ENCODE measurements at regions not wholly inside any gene's neighbourhood (a gene's known extent, or its start where the extent isn't known, plus 50 kb on each side); places are given as distances from the start of the nearest gene placed in this dataset.

DNA sequence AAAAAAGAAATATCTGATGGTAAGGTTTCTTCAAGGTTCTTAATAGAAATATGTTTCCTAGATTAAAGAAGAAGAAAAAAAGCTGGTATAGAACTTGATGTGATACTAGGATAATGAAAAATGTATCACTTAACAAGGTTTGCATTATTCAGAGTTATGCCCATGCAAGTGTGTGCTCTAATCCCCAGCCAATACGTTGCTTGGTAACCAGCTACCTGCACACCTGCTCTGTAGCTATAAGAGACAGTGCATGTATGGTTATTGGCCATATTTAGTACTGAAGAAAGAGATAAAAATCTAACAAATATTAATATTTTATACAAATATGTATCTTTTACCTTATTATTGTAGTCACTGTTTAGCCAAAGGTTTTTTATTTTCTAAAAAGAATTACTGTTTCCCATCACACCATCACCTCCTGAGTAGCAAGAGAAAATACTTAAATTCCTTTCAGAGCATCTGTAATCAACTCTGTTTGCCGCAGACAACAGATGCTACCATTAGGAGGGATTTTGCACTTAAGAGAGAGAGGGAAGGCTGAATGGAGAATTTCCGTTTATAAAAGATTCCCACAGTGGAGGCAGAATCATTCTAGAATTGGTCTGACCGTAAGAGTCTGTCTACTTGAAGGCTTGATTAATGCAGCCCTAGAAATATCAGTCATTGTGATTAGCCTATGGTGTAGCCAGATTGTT is 115.6 kb downstream of the NEDD1 start:
- FAIRE-seq (no peak), DNase-seq (ENCODE audit: low read depth, low spot score) (no peak)
- Histone ChIP-seq H3K4me1 (ENCODE audit: control insufficient read depth, extremely low read depth, insufficient read depth, low read length) (no peaks in the 10 kb centered on the region), H3K4me2 (ENCODE audit: insufficient read depth, low read length) (no peak overlapping the region), H4K20me1 (replicated peaks; ENCODE audit: control insufficient read depth, extremely low read depth, insufficient read depth, low read length) (no peaks in the 10 kb centered on the region), H3K27me3 (ENCODE audit: control insufficient read depth in 2 of 2, insufficient read depth in 2 of 2, low read length in 2 of 2) (peaks cover 0 to 2% of the 10 kb centered on the region in 2 experiments), H3K9ac (replicated peaks; ENCODE audit: extremely low read depth, insufficient read depth, low read length) (no peak overlapping the region), H3K9me1 (replicated peaks; ENCODE audit: control insufficient read depth, extremely low read depth, insufficient read depth, low read length) (no peaks in the 10 kb centered on the region), H3K4me3 (replicated peaks in 1 of 3; ENCODE audit: insufficient read depth in 1 of 3, low read depth in 1 of 3, low read length in 3 of 3) (no peak overlapping the region), H3K79me2 (ENCODE audit: control insufficient read depth, insufficient read depth, low read length) (no peaks in the 10 kb centered on the region), H2AFZ (ENCODE audit: low read depth, low read length) (no peak overlapping the region), H3K9me3 (replicated peaks; ENCODE audit: control insufficient read depth, insufficient read depth, low read length) (no peaks in the 10 kb centered on the region), H3K27ac (ENCODE audit: insufficient read depth, low read depth, low read length) (no peak overlapping the region), H3K36me3 (ENCODE audit: control insufficient read depth in 2 of 2, extremely low read depth in 1 of 2, insufficient read depth in 2 of 2, low read length in 2 of 2) (no peaks in the 10 kb centered on the region)
- dilution Hi-C loops (cut with MboI; ENCODE audit: extremely low pct_ligation_motif_present, low sequenced_read_pairs) = no loop called here
- no TSS peak for BruUV-seq (replicated peaks)
- ChIA-PET POLR2A (no interaction called here), CTCF (interaction anchor here (1.3 kb wide), 1 partner anchor 35 kb away, joined by 3 read pairs; no protein-coding TSS in a partner anchor)
- intact Hi-C loops (cut with micrococcal nuclease) = no loop called here
- TF ChIP-seq, protein P1, sequence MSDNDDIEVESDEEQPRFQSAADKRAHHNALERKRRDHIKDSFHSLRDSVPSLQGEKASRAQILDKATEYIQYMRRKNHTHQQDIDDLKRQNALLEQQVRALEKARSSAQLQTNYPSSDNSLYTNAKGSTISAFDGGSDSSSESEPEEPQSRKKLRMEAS (IDR thresholded peaks at IDR 0.05; ENCODE audit: insufficient read depth, insufficient read length) = no peak

DNA sequence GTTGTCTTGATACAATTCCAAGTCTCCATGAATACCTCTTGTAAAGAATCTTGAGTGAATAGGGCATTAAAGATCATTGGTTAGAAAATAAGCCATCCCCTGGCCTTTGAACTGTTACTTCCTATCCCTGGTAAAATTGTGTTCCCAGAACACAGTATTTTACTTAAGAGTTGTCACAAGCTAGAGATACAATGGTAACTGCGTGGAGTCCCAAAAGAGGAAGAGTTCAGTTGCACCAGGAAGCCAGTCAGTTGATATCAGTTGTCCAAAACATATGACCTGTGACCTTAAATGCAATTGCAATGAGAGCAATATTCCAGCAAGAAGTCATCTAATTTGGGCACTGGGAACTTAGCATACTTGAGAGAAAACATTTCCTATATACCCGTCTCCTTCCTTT is 117.3 kb downstream of the NEDD1 start:
- H3K36me3 ChIP-seq (ENCODE audit: control insufficient read depth in 2 of 2, extremely low read depth in 1 of 2, insufficient read depth in 2 of 2, low read length in 2 of 2) = no peaks in the 10 kb centered on the region
- ChIA-PET CTCF (no interaction called here), POLR2A (no interaction called here)
- no peaks in the 10 kb centered on the region for H3K9me3 ChIP-seq (replicated peaks; ENCODE audit: control insufficient read depth, insufficient read depth, low read length)
- TF ChIP-seq FOS (IDR thresholded peaks at IDR 0.05; ENCODE audit: borderline replicate concordance, insufficient read depth, low read length) = no peak
- TF ChIP-seq GATA2 (IDR thresholded peaks at IDR 0.05; ENCODE audit: insufficient read depth, insufficient read length, low read depth, low read length) = no peak
- no peak for TF ChIP-seq JUN (IDR thresholded peaks at IDR 0.05; ENCODE audit: borderline replicate concordance, insufficient read depth, insufficient read length, low read depth)
- no peak overlapping the region for H2AFZ ChIP-seq (ENCODE audit: low read depth, low read length)
- H3K9me1 ChIP-seq (replicated peaks; ENCODE audit: control insufficient read depth, extremely low read depth, insufficient read depth, low read length) = no peaks in the 10 kb centered on the region
- no peaks in the 10 kb centered on the region for H4K20me1 ChIP-seq (replicated peaks; ENCODE audit: control insufficient read depth, extremely low read depth, insufficient read depth, low read length)
- no peaks in the 10 kb centered on the region for H3K79me2 ChIP-seq (ENCODE audit: control insufficient read depth, insufficient read depth, low read length)
- H3K4me2 ChIP-seq (ENCODE audit: insufficient read depth, low read length) = no peak overlapping the region
- no TSS peak for BruUV-seq (replicated peaks)
- H3K4me1 ChIP-seq (ENCODE audit: control insufficient read depth, extremely low read depth, insufficient read depth, low read length) = no peaks in the 10 kb centered on the region
- peaks cover 0 to 2% of the 10 kb centered on the region in 2 experiments for H3K27me3 ChIP-seq (ENCODE audit: control insufficient read depth in 2 of 2, insufficient read depth in 2 of 2, low read length in 2 of 2)
- no peak overlapping the region for H3K4me3 ChIP-seq (replicated peaks in 1 of 3; ENCODE audit: insufficient read depth in 1 of 3, low read depth in 1 of 3, low read length in 3 of 3)
- intact Hi-C loops (cut with micrococcal nuclease) = no loop called here
- DNase-seq (ENCODE audit: low read depth, low spot score) (no peak), FAIRE-seq (no peak)
- H3K9ac ChIP-seq (replicated peaks; ENCODE audit: extremely low read depth, insufficient read depth, low read length) = no peak overlapping the region
- H3K27ac ChIP-seq (ENCODE audit: insufficient read depth, low read depth, low read length) = no peak overlapping the region
- dilution Hi-C loops (cut with MboI; ENCODE audit: extremely low pct_ligation_motif_present, low sequenced_read_pairs) = no loop called here
